ENCODE measurements at regions not wholly inside any gene's neighbourhood (a gene's known extent, or its start where the extent isn't known, plus 50 kb on each side); places are given as distances from the start of the nearest gene placed in this dataset.

DNA sequence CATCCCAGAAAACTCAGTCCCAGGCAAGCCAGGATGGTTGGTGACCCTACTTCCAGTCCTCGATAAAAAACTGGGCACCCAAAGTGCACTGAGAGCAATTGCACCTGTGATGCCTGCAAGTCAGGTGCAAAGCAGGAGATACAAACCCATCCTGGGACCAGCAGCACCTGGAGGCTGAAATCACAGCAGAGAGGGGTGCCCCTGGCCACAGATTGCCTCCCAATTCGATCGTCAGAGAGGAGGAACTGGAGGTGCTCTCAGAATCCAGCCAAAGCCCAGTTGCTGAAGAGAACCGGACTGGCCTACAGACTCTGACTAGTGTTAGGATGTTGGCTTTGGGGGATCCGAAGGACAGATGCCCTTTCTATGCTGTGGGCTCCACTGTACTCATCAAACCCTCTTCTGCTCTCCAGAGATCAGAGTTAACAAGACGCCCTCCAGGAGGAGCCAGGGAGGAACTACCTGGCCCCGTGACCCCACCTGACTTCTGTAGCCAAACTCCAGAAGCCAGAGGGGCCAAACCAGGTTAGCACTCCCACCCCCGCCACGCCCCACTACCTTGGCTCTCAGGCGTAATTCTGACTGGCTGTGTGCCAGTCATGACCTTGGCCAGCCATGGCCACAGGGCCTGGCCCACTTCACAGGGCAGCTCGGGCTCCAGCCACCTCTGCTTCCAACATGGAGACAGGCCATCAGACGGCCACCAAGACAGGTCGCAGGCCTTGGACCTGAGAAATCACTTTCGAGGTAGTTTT lies 284.5 kb upstream of the RTL1 start:
- no peaks in the 10 kb centered on the region for H3K4me1 ChIP-seq (ENCODE audit: low read length)

DNA sequence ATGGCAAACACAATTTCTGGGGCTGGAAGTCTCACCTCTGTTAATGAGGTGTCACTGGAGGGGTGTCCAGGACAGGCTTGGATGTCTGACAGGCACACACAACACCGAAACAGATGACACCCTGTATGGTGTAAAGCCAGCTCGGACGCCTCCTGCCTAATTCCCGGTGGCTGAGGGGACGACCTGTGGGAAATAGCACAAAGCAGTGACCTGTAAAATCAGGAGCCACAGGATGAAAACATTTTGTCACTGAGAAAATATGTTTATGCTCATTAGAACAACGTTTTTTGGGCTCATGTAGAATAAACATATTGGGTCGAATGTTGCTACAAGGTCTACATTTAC lies 285.0 kb upstream of the RTL1 start:
- Histone ChIP-seq H3K4me3 (ENCODE audit: low read length) (no peak overlapping the region), H2AFZ (ENCODE audit: low read length) (no peak overlapping the region), H3K79me2 (ENCODE audit: low read length) (no peaks in the 10 kb centered on the region), H3K27ac (ENCODE audit: low read length) (no peak overlapping the region), H3K36me3 (replicated peaks; ENCODE audit: insufficient read depth, low read length) (no peaks in the 10 kb centered on the region), H3K4me2 (ENCODE audit: low read depth, low read length) (no peak overlapping the region), H3K9ac (ENCODE audit: low read length) (no peak overlapping the region), H3F3A (ENCODE audit: insufficient read depth, low read length) (no peaks in the 10 kb centered on the region), H4K20me1 (ENCODE audit: insufficient read depth, low read length) (no peaks in the 10 kb centered on the region), H3K9me2 (replicated peaks; ENCODE audit: insufficient read depth, low read length) (no peaks in the 10 kb centered on the region), H3K4me1 (ENCODE audit: low read length) (no peaks in the 10 kb centered on the region), H3K27me3 (replicated peaks; ENCODE audit: insufficient read depth, low read length) (peaks cover 3% of the 10 kb centered on the region; the same call in 1 of the 2 replicates), H3K9me3 (replicated peaks; ENCODE audit: insufficient read depth, low read length) (no peaks in the 10 kb centered on the region)
- DNase-seq = no peak
- TF ChIP-seq, protein P1, sequence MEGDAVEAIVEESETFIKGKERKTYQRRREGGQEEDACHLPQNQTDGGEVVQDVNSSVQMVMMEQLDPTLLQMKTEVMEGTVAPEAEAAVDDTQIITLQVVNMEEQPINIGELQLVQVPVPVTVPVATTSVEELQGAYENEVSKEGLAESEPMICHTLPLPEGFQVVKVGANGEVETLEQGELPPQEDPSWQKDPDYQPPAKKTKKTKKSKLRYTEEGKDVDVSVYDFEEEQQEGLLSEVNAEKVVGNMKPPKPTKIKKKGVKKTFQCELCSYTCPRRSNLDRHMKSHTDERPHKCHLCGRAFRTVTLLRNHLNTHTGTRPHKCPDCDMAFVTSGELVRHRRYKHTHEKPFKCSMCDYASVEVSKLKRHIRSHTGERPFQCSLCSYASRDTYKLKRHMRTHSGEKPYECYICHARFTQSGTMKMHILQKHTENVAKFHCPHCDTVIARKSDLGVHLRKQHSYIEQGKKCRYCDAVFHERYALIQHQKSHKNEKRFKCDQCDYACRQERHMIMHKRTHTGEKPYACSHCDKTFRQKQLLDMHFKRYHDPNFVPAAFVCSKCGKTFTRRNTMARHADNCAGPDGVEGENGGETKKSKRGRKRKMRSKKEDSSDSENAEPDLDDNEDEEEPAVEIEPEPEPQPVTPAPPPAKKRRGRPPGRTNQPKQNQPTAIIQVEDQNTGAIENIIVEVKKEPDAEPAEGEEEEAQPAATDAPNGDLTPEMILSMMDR (IDR thresholded peaks at IDR 0.05; ENCODE audit: low read length) = no peak
- TF ChIP-seq EZH2phosphoT487 (IDR thresholded peaks at IDR 0.05; ENCODE audit: low read length) (no peak), EZH2 (optimal IDR thresholded peaks at IDR 0.05; ENCODE audit: low read depth, low read length) (no peak)

More for the DNA sequence above, 284.5 kb upstream of the RTL1 start:
- H3K36me3 ChIP-seq (replicated peaks; ENCODE audit: insufficient read depth, low read length) = no peaks in the 10 kb centered on the region
- H3K27ac ChIP-seq (ENCODE audit: low read length) = no peak overlapping the region
- no peaks in the 10 kb centered on the region for H3F3A ChIP-seq (ENCODE audit: insufficient read depth, low read length)
- TF ChIP-seq EZH2phosphoT487 (IDR thresholded peaks at IDR 0.05; ENCODE audit: low read length) = no peak
- TF ChIP-seq, protein P1 (IDR thresholded peaks at IDR 0.05; ENCODE audit: low read length) = no peak
- no peak for TF ChIP-seq EZH2 (optimal IDR thresholded peaks at IDR 0.05; ENCODE audit: low read depth, low read length)
- no peaks in the 10 kb centered on the region for H3K79me2 ChIP-seq (ENCODE audit: low read length)
- H3K27me3 ChIP-seq (replicated peaks; ENCODE audit: insufficient read depth, low read length) = peaks cover 3% of the 10 kb centered on the region; the same call in 1 of the 2 replicates
- H3K9me3 ChIP-seq (replicated peaks; ENCODE audit: insufficient read depth, low read length) = no peaks in the 10 kb centered on the region
- no peak overlapping the region for H3K9ac ChIP-seq (ENCODE audit: low read length)
- no peaks in the 10 kb centered on the region for H4K20me1 ChIP-seq (ENCODE audit: insufficient read depth, low read length)
- H3K4me3 ChIP-seq (ENCODE audit: low read length) = no peak overlapping the region
- no peak overlapping the region for H2AFZ ChIP-seq (ENCODE audit: low read length)
- H3K4me2 ChIP-seq (ENCODE audit: low read depth, low read length) = no peak overlapping the region
- no peaks in the 10 kb centered on the region for H3K9me2 ChIP-seq (replicated peaks; ENCODE audit: insufficient read depth, low read length)
- DNase-seq = no peak

DNA sequence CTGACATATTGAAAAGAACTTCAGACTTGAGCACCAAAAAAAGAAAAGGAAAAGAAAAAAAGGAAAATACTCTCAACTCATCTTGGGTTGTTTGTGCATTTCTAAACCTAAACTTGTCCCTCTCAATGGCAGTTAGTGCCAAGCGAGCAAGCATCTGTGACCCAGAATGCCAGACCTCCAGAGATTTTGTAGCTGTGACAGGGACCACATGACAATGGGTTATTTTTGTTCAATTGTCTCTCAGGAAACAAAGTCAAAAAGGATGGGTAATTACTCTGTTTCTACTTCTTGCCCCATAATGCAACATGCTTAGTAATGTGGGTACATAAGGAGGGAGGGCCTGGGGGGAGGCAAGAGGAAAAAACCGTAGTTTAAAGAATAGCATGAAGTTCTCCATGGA lies 285.7 kb upstream of the RTL1 start:
- no peaks in the 10 kb centered on the region for H4K20me1 ChIP-seq (ENCODE audit: insufficient read depth, low read length)
- H3K4me2 ChIP-seq (ENCODE audit: low read depth, low read length) = no peak overlapping the region
- no peaks in the 10 kb centered on the region for H3K36me3 ChIP-seq (replicated peaks; ENCODE audit: insufficient read depth, low read length)
- H3K9me2 ChIP-seq (replicated peaks; ENCODE audit: insufficient read depth, low read length) = no peaks in the 10 kb centered on the region
- no peaks in the 10 kb centered on the region for H3K4me1 ChIP-seq (ENCODE audit: low read length)
- H3K9me3 ChIP-seq (replicated peaks; ENCODE audit: insufficient read depth, low read length) = no peaks in the 10 kb centered on the region
- DNase-seq = no peak
- H3K79me2 ChIP-seq (ENCODE audit: low read length) = no peaks in the 10 kb centered on the region
- no peak overlapping the region for H3K9ac ChIP-seq (ENCODE audit: low read length)
- H3F3A ChIP-seq (ENCODE audit: insufficient read depth, low read length) = no peaks in the 10 kb centered on the region
- H2AFZ ChIP-seq (ENCODE audit: low read length) = no peak overlapping the region
- TF ChIP-seq, protein P1 (IDR thresholded peaks at IDR 0.05; ENCODE audit: low read length) = no peak
- TF ChIP-seq EZH2 (optimal IDR thresholded peaks at IDR 0.05; ENCODE audit: low read depth, low read length) = no peak
- no peak for TF ChIP-seq EZH2phosphoT487 (IDR thresholded peaks at IDR 0.05; ENCODE audit: low read length)
- H3K27ac ChIP-seq (ENCODE audit: low read length) = no peak overlapping the region
- H3K27me3 ChIP-seq (replicated peaks; ENCODE audit: insufficient read depth, low read length) = peaks cover 3% of the 10 kb centered on the region; the same call in 1 of the 2 replicates
- H3K4me3 ChIP-seq (ENCODE audit: low read length) = no peak overlapping the region

All from MM.1S (cell line).